Kidney (tissue), 13 donors: ENCODE measurements at regions not wholly inside any gene's neighbourhood (a gene's known extent, or its start where the extent isn't known, plus 50 kb on each side); places are given as distances from the start of the nearest gene placed in this dataset.

Experiments
- DNase-seq, 5 donors: peaks; one replicate each; pipeline ENCODE4 v3.0.0-alpha.2; 2013 to 2020
- FAIRE-seq: peaks from 2 replicates; lab custom pipeline; 2012; peaks lifted over from hg19 to GRCh38; lab: Jason Lieb, UNC
- H3K27ac ChIP-seq, 2 donors: one replicate each; pipeline ENCODE4 v1.7.0; 2013; ENCODE audit warnings: low read depth in 2 of 2, low read length in 2 of 2, inconsistent platforms in 1 of 2
- H3K27me3 ChIP-seq: one replicate; pipeline ENCODE4 v1.7.1; 2013; ENCODE audit warnings: low read length, inconsistent platforms; ENCODE audit not compliant: control insufficient read depth, insufficient read depth
- H3K36me3 ChIP-seq, 3 donors: one replicate each; pipeline versions ENCODE4 v1.7.0 to v1.7.1; 2013; ENCODE audit warnings: low read length in 3 of 3, control low read depth in 1 of 3, inconsistent platforms in 1 of 3; ENCODE audit not compliant: insufficient read depth in 3 of 3, control insufficient read depth in 2 of 3
- H3K4me1 ChIP-seq, 3 donors: one replicate each; pipeline versions ENCODE4 v1.7.0 to v1.7.1; 2013; ENCODE audit warnings: low read length in 3 of 3, inconsistent platforms in 1 of 3, low read depth in 1 of 3; ENCODE audit not compliant: control insufficient read depth in 2 of 3, insufficient read depth in 2 of 3
- H3K4me3 ChIP-seq, 3 donors: one replicate each; pipeline versions ENCODE4 v1.7.0 to v1.8.1; 2013; ENCODE audit warnings: low read length in 3 of 3, control low read depth in 1 of 3, inconsistent platforms in 1 of 3
- H3K9ac ChIP-seq, 3 donors: one replicate each; pipeline versions ENCODE4 v1.7.0 to v1.7.1; 2013; ENCODE audit warnings: low read length in 3 of 3, control low read depth in 1 of 3, inconsistent platforms in 1 of 3
- H3K9me3 ChIP-seq, 3 donors: one replicate each; pipeline versions ENCODE4 v1.7.0 to v1.7.1; 2013; ENCODE audit warnings: low read length in 3 of 3, control low read depth in 1 of 3, inconsistent platforms in 1 of 3; ENCODE audit not compliant: control insufficient read depth in 2 of 3, insufficient read depth in 1 of 3
- CTCF ChIP-seq: IDR thresholded peaks from 3 replicates; pipeline ENCODE4 v1.5.1; 2012; ENCODE audit warnings: mild to moderate bottlenecking, moderate library complexity, borderline replicate concordance; ENCODE audit not compliant: insufficient read depth; ENCODE audit errors: extremely low read depth
- intact Hi-C: fragments of 100-400 bp; cut with DNase I; formaldehyde crosslinking; loops from one replicate; pipeline ENCODE4 v1.11.1; 2022
- donor health status: control.
- donor health status: control.
- donor health status: control.
- donor health status: control.
- donor health status: control.
- donor health status: DM: yes; HTN: yes; CAD: no.
- donor health status: Normal renal cell carcinoma (clear cell type).

GRCh38 chr6:84344005-84344404 lies 116.6 kb upstream of the CEP162 start:
- Histone ChIP-seq H3K4me3 (no peak overlapping the region), H3K4me1 (no peaks in the 10 kb centered on the region), H3K27ac (no peak overlapping the region), H3K36me3 (no peaks in the 10 kb centered on the region), H3K27me3 (no peaks in the 10 kb centered on the region), H3K9ac (no peak overlapping the region), H3K9me3 (peaks cover 0 to 2% (median 0%) of the 10 kb centered on the region in 3 donors)
- FAIRE-seq, result no peak
- DNase-seq, result no peak
- TF ChIP-seq CTCF, result no peak
- intact Hi-C loops, result no loop called here

DNA sequence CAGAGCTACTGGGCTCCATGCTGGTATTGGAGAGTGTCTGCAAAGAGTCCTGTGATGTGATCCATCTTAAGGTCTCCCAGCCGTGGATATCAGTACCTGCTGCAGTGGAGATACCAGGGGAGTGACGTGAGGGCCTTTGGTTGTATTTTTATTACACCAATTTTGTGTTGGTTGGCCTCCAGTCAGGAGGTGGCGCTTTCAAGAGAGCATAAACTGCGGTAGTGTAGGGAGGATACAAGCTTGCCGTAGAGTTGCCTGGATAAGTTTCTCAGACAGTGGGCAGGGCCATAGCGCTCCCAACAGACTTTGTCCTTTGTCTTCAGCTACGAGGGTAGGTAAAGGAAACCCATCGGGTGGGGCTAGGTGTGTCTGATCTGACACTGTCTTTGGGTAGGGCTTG lies 113.0 kb upstream of the CEP162 start:
- Histone ChIP-seq H3K9ac (no peak overlapping the region), H3K27me3 (no peaks in the 10 kb centered on the region), H3K27ac (no peak overlapping the region), H3K9me3 (peaks cover 0 to 3% (median 2%) of the 10 kb centered on the region in 3 donors), H3K4me1 (no peaks in the 10 kb centered on the region), H3K4me3 (no peak overlapping the region), H3K36me3 (no peaks in the 10 kb centered on the region)
- no peak for TF ChIP-seq CTCF
- intact Hi-C loops, result no loop called here
- DNase-seq (no peak), FAIRE-seq (no peak)

DNA sequence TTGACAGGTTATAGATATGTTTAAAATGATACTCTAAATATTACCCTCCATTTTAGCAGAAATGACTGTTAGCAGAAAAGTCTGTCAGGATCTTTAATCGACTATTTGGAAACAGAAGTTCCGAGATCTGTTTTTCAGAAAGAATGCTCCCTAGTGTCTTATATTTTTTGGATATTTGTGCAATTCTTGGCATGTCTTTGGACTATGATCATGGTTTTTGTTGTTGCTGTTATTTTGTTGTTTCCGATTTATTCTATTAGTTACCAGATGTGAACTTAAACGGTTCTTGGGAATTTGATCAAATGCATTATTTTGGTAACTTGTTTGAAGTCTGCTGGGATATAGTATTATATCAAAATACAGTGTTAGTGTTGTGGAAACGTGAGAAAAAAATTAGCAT lies 106.4 kb upstream of the CEP162 start:
- H3K27ac ChIP-seq, result no peak overlapping the region
- no peak overlapping the region for H3K9ac ChIP-seq
- DNase-seq (no peak), FAIRE-seq (no peak)
- H3K27me3 ChIP-seq, result no peaks in the 10 kb centered on the region
- H3K4me1 ChIP-seq, result no peaks in the 10 kb centered on the region
- no peak for TF ChIP-seq CTCF
- intact Hi-C loops, result no loop called here
- peaks cover 0 to 3% (median 0%) of the 10 kb centered on the region in 3 donors for H3K9me3 ChIP-seq
- H3K36me3 ChIP-seq, result no peaks in the 10 kb centered on the region
- no peak overlapping the region for H3K4me3 ChIP-seq
